Activated naive CD8-positive, alpha-beta T cell treated with anti-CD3 and anti-CD28 coated beads, Interleukin-2, amount 10 ng/mL, durations not matched to agents 7 days and 5 days (primary cell): ENCODE measurements at regions not wholly inside any gene's neighbourhood (a gene's known extent, or its start where the extent isn't known, plus 50 kb on each side); places are given as distances from the start of the nearest gene placed in this dataset.

Source experiments
- ATAC-seq: fragments of 150-1000 bp; cut with Tn5 transposase; one replicate; pipeline ENCODE4 v1.10.0; 2021; ENCODE audit warnings: low read depth, moderate library complexity
- POLR2A ChIA-PET: fragments of 350-600 bp; sonication (Branson Sonifier 250); formaldehyde crosslinking; loops from one replicate; lab custom pipeline; 2021; ENCODE audit warnings: antibody characterized with exemption; lab: Charles Lee
- DNase-seq: peaks from one replicate; pipeline ENCODE4 v3.0.0; 2021
- H3K27ac Mint-ChIP-seq: one replicate; pipeline ENCODE4 v1.8.0; 2022; ENCODE audit warnings: mild to moderate bottlenecking, mixed read lengths
- H3K27me3 Mint-ChIP-seq: one replicate; pipeline ENCODE4 v1.8.0; 2022; ENCODE audit warnings: mild to moderate bottlenecking, moderate library complexity, mixed read lengths
- H3K36me3 Mint-ChIP-seq: one replicate; pipeline ENCODE4 v1.8.0; 2021; ENCODE audit warnings: mild to moderate bottlenecking, mixed read lengths
- H3K4me1 Mint-ChIP-seq: one replicate; pipeline ENCODE4 v1.8.0; 2021; ENCODE audit warnings: mixed read lengths
- H3K4me3 Mint-ChIP-seq: one replicate; pipeline ENCODE4 v1.8.0; 2022; ENCODE audit warnings: mild to moderate bottlenecking, moderate library complexity, mixed read lengths
- H3K9me3 Mint-ChIP-seq: one replicate; pipeline ENCODE4 v1.8.0; 2021; ENCODE audit warnings: mixed read lengths

DNA sequence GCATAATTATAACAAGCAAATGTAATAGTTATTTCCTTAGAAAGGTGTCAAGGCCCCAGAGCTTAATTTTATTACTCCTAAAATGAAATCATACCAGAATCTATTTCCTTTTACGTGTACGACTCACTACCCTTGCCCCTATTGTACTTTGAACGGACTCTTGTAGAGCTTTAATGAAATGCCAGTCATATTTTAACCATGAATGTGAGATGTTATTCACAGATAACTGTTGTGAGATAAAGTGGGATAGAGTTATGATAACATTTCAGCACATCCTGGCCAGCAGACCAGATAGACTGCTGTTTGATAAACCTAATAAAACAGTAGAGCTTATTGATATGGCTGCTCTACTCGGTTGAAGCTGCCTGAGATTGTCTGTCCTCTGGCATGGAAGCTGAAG is 500.8 kb upstream of the PBX1 start:
- Mint-ChIP-seq H3K4me1 (no peaks in the 10 kb centered on the region), H3K27me3 (no peaks in the 10 kb centered on the region), H3K9me3 (peaks cover 6% of the 10 kb centered on the region), H3K4me3 (no peak overlapping the region), H3K36me3 (no peaks in the 10 kb centered on the region), H3K27ac (no peak overlapping the region)
- DNase-seq (no peak), ATAC-seq (no peak)
- POLR2A ChIA-PET, result no interaction called here

DNA sequence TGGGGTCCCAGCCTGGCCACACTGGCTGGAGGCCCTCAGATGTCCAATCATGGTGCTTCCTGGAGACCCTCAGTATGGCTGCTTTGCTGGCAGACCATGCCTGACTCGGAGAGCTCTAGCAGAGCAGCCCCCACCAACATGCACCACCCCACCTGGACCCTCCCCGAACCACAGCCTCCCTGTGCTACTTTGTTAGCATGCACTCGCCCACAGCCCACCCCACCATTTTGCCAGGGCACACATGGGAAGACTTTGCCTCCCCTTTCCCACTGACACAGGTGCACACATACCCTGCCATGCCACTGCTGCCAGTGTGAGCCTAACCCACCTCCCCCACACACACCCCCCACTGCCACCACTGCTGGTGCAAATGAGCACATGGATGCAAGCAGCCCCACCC is 497.5 kb upstream of the PBX1 start:
- no peak for DNase-seq
- H3K27ac Mint-ChIP-seq, result no peak overlapping the region
- peaks cover 7% of the 10 kb centered on the region for H3K9me3 Mint-ChIP-seq
- H3K4me3 Mint-ChIP-seq, result no peak overlapping the region
- H3K27me3 Mint-ChIP-seq, result no peaks in the 10 kb centered on the region
- no peak for ATAC-seq
- POLR2A ChIA-PET, result no interaction called here
- no peaks in the 10 kb centered on the region for H3K4me1 Mint-ChIP-seq
- no peaks in the 10 kb centered on the region for H3K36me3 Mint-ChIP-seq

DNA sequence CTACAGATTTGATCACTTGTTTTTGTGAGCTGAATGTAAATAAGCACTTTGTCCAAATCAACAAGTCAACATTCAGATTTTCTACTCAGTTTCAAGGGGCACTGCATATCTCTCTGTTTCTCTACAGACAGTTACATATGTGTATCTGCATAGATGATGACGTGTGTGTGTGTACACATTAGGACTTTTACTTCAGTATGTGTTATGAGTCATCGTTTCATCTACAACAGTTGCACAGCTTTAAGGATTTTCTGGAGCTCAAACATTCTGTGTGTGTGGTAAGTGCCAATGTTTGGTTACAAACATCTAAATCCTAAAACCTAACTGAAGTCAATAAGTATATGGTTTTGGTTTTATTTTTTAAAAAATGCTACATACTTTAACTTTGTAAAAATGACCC is 494.5 kb upstream of the PBX1 start:
- Mint-ChIP-seq H3K36me3 (no peaks in the 10 kb centered on the region), H3K27ac (no peak overlapping the region), H3K9me3 (peaks cover 7% of the 10 kb centered on the region), H3K4me1 (no peaks in the 10 kb centered on the region), H3K4me3 (no peak overlapping the region), H3K27me3 (no peaks in the 10 kb centered on the region)
- no peak for ATAC-seq
- POLR2A ChIA-PET, result no interaction called here
- no peak for DNase-seq

DNA sequence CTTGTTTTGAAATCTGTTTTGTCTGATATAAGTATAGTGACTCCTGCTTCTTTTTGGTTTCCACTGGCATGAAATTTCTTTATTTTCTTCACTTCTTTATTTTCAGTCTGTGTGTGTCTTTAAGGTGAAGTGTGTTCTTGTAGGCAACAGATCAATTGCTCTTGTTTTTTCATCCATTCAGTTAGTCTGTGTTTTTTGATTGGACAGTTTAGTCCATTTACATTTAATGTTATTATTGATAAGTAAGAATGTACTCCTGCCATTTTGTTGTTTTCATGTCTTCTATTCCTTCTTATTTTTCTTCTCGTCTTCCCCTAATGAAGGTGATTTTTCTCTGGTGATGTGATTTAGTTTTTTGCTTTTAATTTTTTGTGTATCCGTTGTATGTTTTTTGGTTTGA is 487.7 kb upstream of the PBX1 start:
- Mint-ChIP-seq H3K27ac (no peak overlapping the region), H3K9me3 (peaks cover 10% of the 10 kb centered on the region), H3K4me3 (no peak overlapping the region), H3K36me3 (no peaks in the 10 kb centered on the region), H3K4me1 (no peaks in the 10 kb centered on the region), H3K27me3 (no peaks in the 10 kb centered on the region)
- POLR2A ChIA-PET, result no interaction called here
- ATAC-seq (no peak), DNase-seq (no peak)

DNA sequence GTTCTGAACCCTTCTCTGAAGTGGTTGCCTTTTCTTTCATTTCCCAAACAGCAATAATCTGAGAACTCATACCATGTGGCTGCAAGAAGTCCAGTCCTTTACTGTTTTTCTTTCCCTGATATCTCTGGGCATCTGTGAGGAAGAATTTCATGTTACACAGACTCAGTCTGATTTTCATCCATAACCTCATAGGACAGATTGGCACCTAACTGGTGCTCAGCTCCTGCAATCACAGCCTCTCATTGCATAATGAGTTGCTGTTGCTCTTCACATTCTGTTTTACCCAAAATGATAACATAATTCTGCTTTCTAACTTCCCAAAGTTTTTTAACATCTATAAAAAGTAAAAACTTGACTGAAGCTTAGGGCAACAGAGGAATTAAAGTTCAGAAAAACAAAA is 472.2 kb upstream of the PBX1 start:
- H3K9me3 Mint-ChIP-seq, result peaks cover 3% of the 10 kb centered on the region
- POLR2A ChIA-PET, result no interaction called here
- no peaks in the 10 kb centered on the region for H3K27me3 Mint-ChIP-seq
- no peak overlapping the region for H3K4me3 Mint-ChIP-seq
- H3K27ac Mint-ChIP-seq, result no peak overlapping the region
- no peaks in the 10 kb centered on the region for H3K36me3 Mint-ChIP-seq
- DNase-seq, result no peak
- no peaks in the 10 kb centered on the region for H3K4me1 Mint-ChIP-seq
- ATAC-seq, result no peak

DNA sequence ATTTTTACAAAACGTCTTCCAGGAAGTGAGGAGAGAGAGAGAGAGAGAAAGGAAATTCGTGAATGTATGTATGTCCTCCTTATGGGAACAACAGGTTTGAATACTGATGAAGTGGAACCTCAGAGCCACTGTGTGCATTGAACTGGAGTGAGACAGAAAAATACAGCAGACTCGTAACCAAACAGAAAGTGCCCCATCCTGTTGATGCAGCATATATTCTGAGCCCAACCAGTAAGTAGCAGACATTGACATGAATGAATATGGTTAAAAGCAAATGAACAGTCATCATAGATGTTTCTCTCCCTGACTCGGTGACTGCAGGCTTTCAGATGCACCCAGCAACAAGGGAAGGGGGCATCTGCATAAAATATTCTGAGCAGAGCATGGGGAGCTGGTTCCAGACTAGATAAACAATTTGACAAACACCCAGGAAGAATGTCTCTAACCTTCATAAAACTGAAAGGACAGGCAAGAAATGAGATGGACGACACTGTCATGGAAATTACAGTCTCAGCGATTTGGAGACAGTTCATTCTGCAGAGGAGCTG is 471.0 kb upstream of the PBX1 start:
- H3K27me3 Mint-ChIP-seq, result no peaks in the 10 kb centered on the region
- peaks cover 6% of the 10 kb centered on the region for H3K9me3 Mint-ChIP-seq
- no peak overlapping the region for H3K27ac Mint-ChIP-seq
- DNase-seq (no peak), ATAC-seq (no peak)
- POLR2A ChIA-PET, result no interaction called here
- no peaks in the 10 kb centered on the region for H3K4me1 Mint-ChIP-seq
- H3K4me3 Mint-ChIP-seq, result no peak overlapping the region
- no peaks in the 10 kb centered on the region for H3K36me3 Mint-ChIP-seq

DNA sequence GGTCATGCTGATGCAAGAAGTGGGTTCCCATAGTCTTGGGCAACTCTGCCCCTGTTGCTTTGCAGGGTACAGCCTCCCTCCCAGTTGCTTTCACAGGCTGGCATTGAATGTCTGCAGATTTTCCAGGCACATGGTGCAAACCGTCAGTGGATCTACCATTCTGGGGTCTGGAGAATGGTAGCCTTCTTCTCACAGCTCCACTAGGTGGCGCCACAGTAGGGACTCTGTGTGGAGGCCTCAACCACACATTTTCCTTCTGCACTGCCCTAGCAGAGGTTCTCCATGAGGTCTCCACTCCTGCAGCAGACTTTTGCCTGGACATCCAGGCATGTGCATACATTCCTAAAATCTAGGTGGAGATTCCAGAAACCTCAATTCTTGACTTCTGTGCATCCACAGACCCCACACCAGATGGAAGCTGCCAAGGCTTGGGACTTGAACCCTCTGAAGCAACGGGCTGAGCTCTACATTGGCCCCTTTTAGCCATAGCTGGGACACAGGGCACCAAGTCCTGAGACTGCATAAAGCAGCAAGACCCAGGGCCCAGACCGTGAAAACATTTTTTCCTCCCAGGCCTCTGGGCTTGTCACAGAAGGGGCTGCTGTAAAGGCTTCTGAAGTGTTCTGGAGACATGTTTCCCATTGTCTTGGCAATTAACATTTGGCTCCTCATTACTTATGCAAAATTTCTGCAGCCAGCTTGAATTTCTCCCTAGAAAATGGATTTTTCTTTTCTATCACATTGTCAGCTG is 466.2 kb upstream of the PBX1 start:
- no peak overlapping the region for H3K4me3 Mint-ChIP-seq
- no peak for DNase-seq
- POLR2A ChIA-PET, result no interaction called here
- no peaks in the 10 kb centered on the region for H3K27me3 Mint-ChIP-seq
- H3K4me1 Mint-ChIP-seq, result no peaks in the 10 kb centered on the region
- H3K9me3 Mint-ChIP-seq, result peaks cover 12% of the 10 kb centered on the region
- no peak for ATAC-seq
- no peak overlapping the region for H3K27ac Mint-ChIP-seq
- H3K36me3 Mint-ChIP-seq, result no peaks in the 10 kb centered on the region

DNA sequence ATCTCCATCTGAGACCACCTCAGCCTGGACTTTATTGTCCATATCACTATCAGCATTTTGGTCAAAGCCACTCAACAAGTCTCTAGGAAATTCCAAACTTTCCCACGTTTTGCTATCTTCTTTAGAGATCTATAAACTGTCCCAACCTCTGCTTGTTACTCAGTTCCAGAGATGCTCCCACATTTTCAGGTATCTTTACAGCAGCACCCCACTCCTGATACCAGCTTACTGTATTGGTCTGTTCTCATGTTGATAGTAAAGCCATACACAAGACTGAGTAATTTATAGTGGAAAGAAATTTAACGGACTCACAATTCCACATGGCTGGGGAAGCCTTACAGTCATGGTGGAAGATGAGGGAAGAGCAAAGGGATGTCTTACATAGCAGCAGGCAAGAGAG is 465.4 kb upstream of the PBX1 start:
- no peak overlapping the region for H3K27ac Mint-ChIP-seq
- H3K9me3 Mint-ChIP-seq, result peaks cover 12% of the 10 kb centered on the region
- H3K4me1 Mint-ChIP-seq, result no peaks in the 10 kb centered on the region
- H3K4me3 Mint-ChIP-seq, result no peak overlapping the region
- ATAC-seq (no peak), DNase-seq (no peak)
- no peaks in the 10 kb centered on the region for H3K36me3 Mint-ChIP-seq
- POLR2A ChIA-PET, result no interaction called here
- H3K27me3 Mint-ChIP-seq, result no peaks in the 10 kb centered on the region

DNA sequence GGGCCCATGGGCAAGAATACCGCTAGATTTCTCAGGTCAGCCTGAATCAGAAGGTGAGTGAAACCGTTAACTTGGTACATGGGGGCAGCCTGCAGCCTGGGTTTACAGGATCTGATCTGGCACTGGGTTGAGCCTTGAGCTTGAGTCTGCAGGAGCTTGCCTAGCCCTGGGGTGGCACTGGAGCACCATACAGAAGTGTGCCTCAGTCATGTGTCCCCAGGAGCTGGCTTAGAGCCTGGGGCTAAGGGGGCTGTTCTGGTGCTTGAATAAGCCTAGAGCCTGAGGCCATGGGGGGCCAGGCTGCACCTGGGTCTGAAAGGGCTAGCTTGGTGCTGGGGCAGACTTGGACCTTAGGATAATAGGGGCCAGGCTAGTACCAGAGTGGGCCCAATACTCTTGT is 457.2 kb upstream of the PBX1 start:
- POLR2A ChIA-PET, result no interaction called here
- H3K4me1 Mint-ChIP-seq, result no peaks in the 10 kb centered on the region
- H3K27me3 Mint-ChIP-seq, result no peaks in the 10 kb centered on the region
- H3K36me3 Mint-ChIP-seq, result no peaks in the 10 kb centered on the region
- no peak for DNase-seq
- no peak for ATAC-seq
- H3K27ac Mint-ChIP-seq, result no peak overlapping the region
- H3K9me3 Mint-ChIP-seq, result peaks cover 1% of the 10 kb centered on the region
- H3K4me3 Mint-ChIP-seq, result no peak overlapping the region

DNA sequence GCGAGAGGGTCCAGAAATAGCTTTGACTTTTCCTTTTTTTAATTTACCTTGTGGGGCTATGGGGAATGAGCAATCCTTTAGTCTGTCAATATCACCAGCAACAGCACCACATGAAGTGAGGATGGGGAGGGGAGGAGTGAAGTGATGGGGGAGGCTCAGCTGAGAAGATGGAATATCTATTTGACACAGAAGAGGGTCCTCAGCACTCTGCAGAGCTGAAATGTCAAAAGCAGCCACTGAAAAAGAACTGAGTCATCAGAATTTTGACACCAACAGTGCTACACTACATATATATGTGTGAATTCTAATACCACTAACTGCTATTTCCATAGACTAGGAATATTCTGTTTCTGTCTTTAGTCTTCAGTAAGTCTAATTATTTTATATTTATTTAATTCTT is 427.0 kb upstream of the PBX1 start:
- Mint-ChIP-seq H3K36me3 (no peaks in the 10 kb centered on the region), H3K9me3 (peaks cover 2% of the 10 kb centered on the region), H3K4me1 (no peaks in the 10 kb centered on the region), H3K27ac (no peak overlapping the region), H3K4me3 (no peak overlapping the region), H3K27me3 (no peaks in the 10 kb centered on the region)
- DNase-seq, result no peak
- ATAC-seq, result no peak
- POLR2A ChIA-PET, result no interaction called here

DNA sequence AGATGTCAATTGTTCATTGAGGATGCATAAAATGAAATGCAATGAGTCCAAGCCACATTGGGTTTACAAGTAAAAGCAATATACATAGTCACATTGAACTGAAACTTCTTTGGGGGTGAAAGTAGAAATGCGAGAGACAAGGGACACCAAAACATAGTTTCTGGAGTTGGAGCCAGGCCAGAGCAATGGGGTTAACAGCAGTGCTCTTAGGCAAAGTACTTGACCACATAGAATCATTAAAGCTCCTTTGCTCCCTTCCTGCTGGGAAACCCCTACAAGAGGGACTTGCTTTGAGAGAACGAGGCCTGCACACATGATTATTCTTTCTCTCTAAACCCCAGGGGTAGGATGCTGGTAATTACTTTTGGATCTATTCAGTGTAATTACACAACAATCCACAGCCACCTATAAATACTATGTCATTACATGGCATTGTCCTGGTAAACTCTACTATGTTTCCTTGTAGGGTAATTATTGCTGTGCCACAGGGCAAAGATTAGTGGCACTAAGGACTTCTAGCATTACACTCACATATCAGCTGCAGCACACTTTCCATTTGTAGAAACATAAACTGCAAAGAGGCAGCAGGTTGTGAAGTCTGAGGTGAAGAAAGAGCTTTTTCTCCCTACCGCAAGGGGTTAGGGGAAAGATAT is 421.6 kb upstream of the PBX1 start:
- DNase-seq, result no peak
- H3K36me3 Mint-ChIP-seq, result no peaks in the 10 kb centered on the region
- no peaks in the 10 kb centered on the region for H3K4me1 Mint-ChIP-seq
- H3K27ac Mint-ChIP-seq, result no peak overlapping the region
- H3K27me3 Mint-ChIP-seq, result no peaks in the 10 kb centered on the region
- H3K4me3 Mint-ChIP-seq, result no peak overlapping the region
- peaks cover 5% of the 10 kb centered on the region for H3K9me3 Mint-ChIP-seq
- POLR2A ChIA-PET, result no interaction called here
- no peak for ATAC-seq

DNA sequence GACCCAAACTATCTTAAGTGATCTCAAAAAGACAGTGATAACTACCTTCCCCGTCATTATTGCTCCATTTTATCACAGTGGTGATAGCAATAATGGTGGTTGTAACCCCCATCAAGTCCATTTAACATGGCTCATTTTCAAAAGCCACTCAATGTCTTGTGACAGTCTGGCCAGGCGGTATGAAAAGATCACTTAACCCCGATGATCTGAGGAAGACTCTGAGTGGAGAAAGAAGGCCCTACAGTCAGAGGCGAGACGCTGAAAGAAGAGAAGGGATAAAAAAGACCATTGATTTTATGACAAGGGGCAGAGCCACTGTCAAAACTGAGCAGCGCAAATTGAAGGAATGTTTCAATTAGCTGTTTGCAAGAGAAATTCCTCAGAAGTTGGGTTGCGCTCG is 417.2 kb upstream of the PBX1 start:
- no peak for DNase-seq
- ATAC-seq, result no peak
- H3K27ac Mint-ChIP-seq, result no peak overlapping the region
- H3K9me3 Mint-ChIP-seq, result peaks cover 8% of the 10 kb centered on the region
- POLR2A ChIA-PET, result no interaction called here
- no peaks in the 10 kb centered on the region for H3K36me3 Mint-ChIP-seq
- H3K4me1 Mint-ChIP-seq, result no peaks in the 10 kb centered on the region
- H3K27me3 Mint-ChIP-seq, result no peaks in the 10 kb centered on the region
- no peak overlapping the region for H3K4me3 Mint-ChIP-seq

DNA sequence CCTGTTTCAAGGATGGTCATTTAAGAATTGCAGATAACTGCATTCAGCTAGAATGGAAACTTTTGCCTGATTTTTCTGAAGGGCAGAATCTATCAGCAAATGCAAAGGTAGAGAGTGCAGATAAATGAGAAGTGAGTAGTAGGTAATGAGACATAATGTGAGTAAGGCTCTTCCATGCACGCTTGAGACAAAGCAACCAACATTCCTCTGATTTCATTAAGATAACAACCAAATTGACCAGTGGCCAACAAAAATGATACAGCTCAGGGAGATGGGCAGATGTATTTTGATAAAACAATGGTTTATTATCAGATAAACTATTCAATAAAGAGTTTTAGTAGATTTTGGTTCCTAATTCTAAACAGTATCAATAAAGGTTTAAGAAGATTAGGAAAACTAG is 404.4 kb upstream of the PBX1 start:
- Mint-ChIP-seq H3K4me3 (no peak overlapping the region), H3K27me3 (no peaks in the 10 kb centered on the region), H3K9me3 (peaks cover 3% of the 10 kb centered on the region), H3K36me3 (no peaks in the 10 kb centered on the region), H3K27ac (no peak overlapping the region), H3K4me1 (no peaks in the 10 kb centered on the region)
- POLR2A ChIA-PET, result no interaction called here
- no peak for DNase-seq
- no peak for ATAC-seq

DNA sequence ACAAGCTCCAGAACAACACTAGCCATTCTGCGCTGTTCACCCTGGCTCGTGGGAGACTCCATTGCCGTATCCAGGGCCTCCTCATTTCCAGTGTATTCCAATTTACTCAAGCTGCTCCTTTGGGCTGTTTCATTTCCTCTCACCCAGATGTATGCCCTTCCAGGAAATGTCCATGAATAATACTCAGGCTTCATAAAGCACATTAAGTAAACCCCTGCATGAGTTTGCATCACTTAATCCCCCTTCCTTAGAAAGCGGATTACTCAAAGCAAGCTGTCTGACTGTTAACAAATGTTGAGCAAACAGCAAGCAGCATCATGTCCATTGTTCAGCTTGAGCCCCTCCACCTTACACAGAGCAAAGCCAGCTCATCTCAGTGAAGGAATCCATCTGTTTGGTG is 403.6 kb upstream of the PBX1 start:
- Mint-ChIP-seq H3K36me3 (no peaks in the 10 kb centered on the region), H3K27me3 (no peaks in the 10 kb centered on the region), H3K27ac (no peak overlapping the region), H3K4me1 (no peaks in the 10 kb centered on the region), H3K9me3 (peaks cover 3% of the 10 kb centered on the region), H3K4me3 (no peak overlapping the region)
- POLR2A ChIA-PET, result no interaction called here
- no peak for DNase-seq
- ATAC-seq, result no peak
